NCI-H1417 (cell line): ENCODE measurements at regions not wholly inside any gene's neighbourhood (a gene's known extent, or its start where the extent isn't known, plus 50 kb on each side); places are given as distances from the start of the nearest gene placed in this dataset.
"Not testable (repeated sequence)": the region's sequence is repeated elsewhere in the genome, so short reads cannot be mapped to it uniquely, and the experiment has no call there.

Experiments
- DNase-seq, 3 experiments: peaks; one replicate each; lab custom pipeline; 2025; lab: John Stamatoyannopoulos, UW

- DNase-seq = no peak
Measured at GRCh38 chr5:158061451-158061850, 202.5 kb upstream of the CLINT1 start.

- DNase-seq = no peak
Measured at GRCh38 chr5:158060212-158060611, 201.3 kb upstream of the CLINT1 start.

GRCh38 chr5:158058208-158059120 is 199.5 kb upstream of the CLINT1 start:
- no peak for DNase-seq

- no peak for DNase-seq
Measured at GRCh38 chr5:158056130-158056825, 197.3 kb upstream of the CLINT1 start.

- DNase-seq = no peak
Measured at GRCh38 chr5:158055111-158055501, 196.2 kb upstream of the CLINT1 start.

GRCh38 chr5:158054223-158055110 is 195.5 kb upstream of the CLINT1 start:
- DNase-seq = peak in 1 of 3 experiments; percentile 4

- peak in 1 of 3 experiments; percentile 1 for DNase-seq
Measured at GRCh38 chr5:158051036-158051435, 192.1 kb upstream of the CLINT1 start.

- no peak for DNase-seq
Measured at GRCh38 chr5:158050421-158050820, 191.5 kb upstream of the CLINT1 start.

GRCh38 chr5:158049459-158049858 is 190.5 kb upstream of the CLINT1 start:
- no peak for DNase-seq

- no peak for DNase-seq
Measured at GRCh38 chr5:158045696-158046095, 186.8 kb upstream of the CLINT1 start.

- peak in 1 of 3 experiments; percentile 15 for DNase-seq
Measured at GRCh38 chr5:158039911-158040347, 181.0 kb upstream of the CLINT1 start.

- DNase-seq = no peak
Measured at GRCh38 chr5:158039441-158039840, 180.5 kb upstream of the CLINT1 start.

- DNase-seq = not testable (repeated sequence)
Measured at GRCh38 chr5:158036983-158037595, 178.1 kb upstream of the CLINT1 start.

- not testable (repeated sequence) for DNase-seq
Measured at GRCh38 chr5:158034586-158034985, 175.6 kb upstream of the CLINT1 start.

GRCh38 chr5:158033724-158034123 is 174.8 kb upstream of the CLINT1 start:
- DNase-seq = no peak

GRCh38 chr5:158033076-158033475 is 174.1 kb upstream of the CLINT1 start:
- DNase-seq = no peak

GRCh38 chr5:158032246-158032645 is 173.3 kb upstream of the CLINT1 start:
- DNase-seq = no peak

- DNase-seq = no peak
Measured at GRCh38 chr5:158027806-158028775, 169.1 kb upstream of the CLINT1 start.

GRCh38 chr5:158026304-158027031 is 167.5 kb upstream of the CLINT1 start:
- DNase-seq = no peak

GRCh38 chr5:158023266-158023665 is 164.3 kb upstream of the CLINT1 start:
- no peak for DNase-seq
